H9 (cell line): ENCODE measurements at regions not wholly inside any gene's neighbourhood (a gene's known extent, or its start where the extent isn't known, plus 50 kb on each side); places are given as distances from the start of the nearest gene placed in this dataset.

ENCODE experiments used
- DNase-seq: peaks from one replicate; pipeline ENCODE4 v3.0.0-alpha.2; 2017
- H2AFZ ChIP-seq: one replicate; pipeline ENCODE4 v1.6.1; 2013; ENCODE audit warnings: mild to moderate bottlenecking, low read length, control low read depth, moderate library complexity
- H2AK5ac ChIP-seq: 2 replicates; pipeline ENCODE4 v1.6.1; 2013; ENCODE audit warnings: low read length, control low read depth, mixed read lengths; ENCODE audit not compliant: insufficient read length
- H2BK120ac ChIP-seq: one replicate; pipeline ENCODE4 v1.6.1; 2013; ENCODE audit warnings: low read depth, mild to moderate bottlenecking, low read length, control low read depth, inconsistent platforms; ENCODE audit not compliant: poor library complexity, severe bottlenecking
- H2BK12ac ChIP-seq: 2 replicates; pipeline ENCODE4 v1.6.1; 2013; ENCODE audit warnings: low read length, control low read depth, mixed read lengths, low read depth; ENCODE audit not compliant: insufficient read length
- H2BK15ac ChIP-seq: 2 replicates; pipeline ENCODE4 v1.6.1; 2013; ENCODE audit warnings: low read depth, low read length, control low read depth
- H2BK20ac ChIP-seq: one replicate; pipeline ENCODE4 v1.6.1; 2013; ENCODE audit warnings: low read depth, mild to moderate bottlenecking, low read length, control low read depth, inconsistent platforms; ENCODE audit not compliant: poor library complexity, severe bottlenecking
- H2BK5ac ChIP-seq: 2 replicates; pipeline ENCODE4 v1.6.1; 2013; ENCODE audit warnings: low read length, control low read depth, mixed read lengths; ENCODE audit not compliant: insufficient read length
- H3K14ac ChIP-seq: 2 replicates; pipeline ENCODE4 v1.6.1; 2013; ENCODE audit warnings: low read length, control low read depth; ENCODE audit not compliant: insufficient read depth
- H3K18ac ChIP-seq: 2 replicates; pipeline ENCODE4 v1.6.1; 2013; ENCODE audit warnings: low read depth, mild to moderate bottlenecking, mixed read lengths, low read length, control low read depth; ENCODE audit not compliant: insufficient read length
- H3K23ac ChIP-seq: 2 replicates; pipeline ENCODE4 v1.6.1; 2013; ENCODE audit warnings: low read length, control low read depth, mixed read lengths, low read depth; ENCODE audit not compliant: insufficient read length
- H3K23me2 ChIP-seq: 2 replicates; pipeline ENCODE4 v1.6.1; 2013; ENCODE audit warnings: low read depth, mild to moderate bottlenecking, mixed read lengths, low read length, control low read depth; ENCODE audit not compliant: insufficient read length, poor library complexity, severe bottlenecking
- H3K27ac ChIP-seq: 2 replicates; pipeline ENCODE4 v1.5.1; 2013; ENCODE audit warnings: low read length, control low read depth, mixed read lengths, low read depth; ENCODE audit not compliant: insufficient read length
- H3K27me3 ChIP-seq: 2 replicates; pipeline ENCODE4 v1.6.1; 2013; ENCODE audit warnings: low read length, control low read depth, inconsistent platforms; ENCODE audit not compliant: insufficient read depth
- H3K4ac ChIP-seq: 2 replicates; pipeline ENCODE4 v1.6.1; 2013; ENCODE audit warnings: low read depth, mild to moderate bottlenecking, control low read depth, inconsistent platforms, low read length, moderate library complexity
- H3K4me1 ChIP-seq: 2 replicates; pipeline ENCODE4 v1.6.1; 2013; ENCODE audit warnings: low read length, control low read depth, inconsistent platforms; ENCODE audit not compliant: insufficient read depth
- H3K4me2 ChIP-seq: 2 replicates; pipeline ENCODE4 v1.6.1; 2013; ENCODE audit warnings: low read length, control low read depth, mixed read lengths; ENCODE audit not compliant: insufficient read length, insufficient read depth
- H3K56ac ChIP-seq: 2 replicates; pipeline ENCODE4 v1.6.1; 2013; ENCODE audit warnings: low read depth, mild to moderate bottlenecking, mixed read lengths, low read length, control low read depth; ENCODE audit not compliant: insufficient read length
- H3K79me1 ChIP-seq: 2 replicates; pipeline ENCODE4 v1.6.1; 2013; ENCODE audit warnings: low read depth, mild to moderate bottlenecking, moderate library complexity, low read length, control low read depth, inconsistent platforms; ENCODE audit not compliant: insufficient read depth, poor library complexity, severe bottlenecking
- H3K79me2 ChIP-seq: 2 replicates; pipeline ENCODE4 v1.6.1; 2013; ENCODE audit warnings: low read length, control low read depth, inconsistent platforms; ENCODE audit not compliant: insufficient read depth
- H3K9ac ChIP-seq: 2 replicates; pipeline ENCODE4 v1.6.1; 2013; ENCODE audit warnings: low read length, control low read depth, mixed read lengths; ENCODE audit not compliant: insufficient read length; ENCODE audit errors: extremely low read depth
- H3K9me3 ChIP-seq: one replicate; pipeline ENCODE4 v1.6.1; 2013; ENCODE audit warnings: low read depth, low read length, inconsistent platforms; ENCODE audit not compliant: control insufficient read depth
- H3T11ph ChIP-seq: one replicate; pipeline ENCODE4 v1.6.1; 2013; ENCODE audit warnings: mild to moderate bottlenecking, low read length, control low read depth, inconsistent platforms
- H4K20me1 ChIP-seq: one replicate; pipeline ENCODE4 v1.6.1; 2013; ENCODE audit not compliant: control insufficient read depth, insufficient read length, insufficient read depth
- H4K5ac ChIP-seq: 2 replicates; pipeline ENCODE4 v1.6.1; 2013; ENCODE audit warnings: low read depth, mild to moderate bottlenecking, mixed read lengths, low read length, control low read depth; ENCODE audit not compliant: insufficient read length
- H4K8ac ChIP-seq: replicated peaks from 2 replicates; pipeline ENCODE4 v1.6.1; 2013; ENCODE audit warnings: low read length, control low read depth, mixed read lengths, low read depth; ENCODE audit not compliant: insufficient read length
- H4K91ac ChIP-seq: 2 replicates; pipeline ENCODE4 v1.6.1; 2013; ENCODE audit warnings: low read depth, mild to moderate bottlenecking, moderate library complexity, mixed read lengths, low read length, control low read depth; ENCODE audit not compliant: insufficient read length
- H3K27ac Mint-ChIP-seq, 3 experiments: 2 replicates in 2 of 3; 3 replicates in 1 of 3; pipeline ENCODE4 v1.8.0; 2020 to 2021; ENCODE audit warnings: mixed read lengths in 3 of 3, mild to moderate bottlenecking in 1 of 3, moderate library complexity in 1 of 3
- H3K27me3 Mint-ChIP-seq: 2 replicates; pipeline ENCODE4 v1.8.0; 2021; ENCODE audit warnings: low read depth, mild to moderate bottlenecking, moderate library complexity, mixed read lengths
- H3K36me3 Mint-ChIP-seq, 3 experiments: 2 replicates in 2 of 3; 3 replicates in 1 of 3; pipeline ENCODE4 v1.8.0; 2020 to 2021; ENCODE audit warnings: low read depth in 3 of 3, mixed read lengths in 3 of 3; ENCODE audit not compliant: insufficient read depth in 1 of 3
- H3K4me1 Mint-ChIP-seq, 2 experiments: 2 replicates each; pipeline ENCODE4 v1.8.0; 2020; ENCODE audit warnings: mixed read lengths in 2 of 2
- H3K4me3 Mint-ChIP-seq, 2 experiments: 2 replicates in 1 of 2; 3 replicates in 1 of 2; pipeline ENCODE4 v1.8.0; 2020 to 2021; ENCODE audit warnings: mild to moderate bottlenecking in 2 of 2, mixed read lengths in 2 of 2, moderate library complexity in 1 of 2
- H3K9me3 Mint-ChIP-seq, 2 experiments: 2 replicates in 1 of 2; 3 replicates in 1 of 2; pipeline ENCODE4 v1.8.0; 2020; ENCODE audit warnings: mild to moderate bottlenecking in 2 of 2, mixed read lengths in 2 of 2, moderate library complexity in 1 of 2
- WGBS: extraction: QIAGEN DNeasy Blood & Tissue Kit; methylation state at CpG from one replicate; pipeline ENCODE4 v1.1.7; 2013; ENCODE audit warnings: missing lambda C conversion rate, low lambda C conversion rate, mixed read lengths; ENCODE audit not compliant: insufficient read length; ENCODE audit errors: extremely low coverage; 5-methylcytosine and 5-hydroxymethylcytosine counted together
- TF ChIP-seq, protein P1 (sequence below): fragments of 200-600 bp; sonication (generic); conservative IDR thresholded peaks from 3 replicates; pipeline ENCODE4 v1.8.0; 2021; ENCODE audit warnings: antibody characterized with exemption, mild to moderate bottlenecking

- no peaks in the 10 kb centered on the region for H3K79me2 ChIP-seq
- H3K56ac ChIP-seq, result no peak overlapping the region
- H4K91ac ChIP-seq, result no peak overlapping the region
- no peak overlapping the region for H2BK120ac ChIP-seq
- H2AFZ ChIP-seq, result no peak overlapping the region
- no peaks in the 10 kb centered on the region; the same call in 1 of the 2 replicates for H3K4me1 ChIP-seq
- H4K5ac ChIP-seq, result no peak overlapping the region
- no peak overlapping the region for H2BK5ac ChIP-seq
- no peak overlapping the region for H3K4me3 Mint-ChIP-seq
- H3K27ac Mint-ChIP-seq, result no peak overlapping the region
- no peak overlapping the region for H3T11ph ChIP-seq
- no peak overlapping the region for H4K8ac ChIP-seq
- H3K27ac ChIP-seq, result no peak overlapping the region
- no peak overlapping the region for H3K4me2 ChIP-seq
- no peak overlapping the region for H3K4ac ChIP-seq
- H3K27me3 Mint-ChIP-seq, result peaks cover 1% of the 10 kb centered on the region; the same call in 1 of the 2 replicates
- no peak overlapping the region for H3K9ac ChIP-seq
- H3K36me3 Mint-ChIP-seq, result no peaks in the 10 kb centered on the region; a peak in 1 of 7 replicates
- H3K23me2 ChIP-seq, result no peaks in the 10 kb centered on the region
- H3K27me3 ChIP-seq, result no peaks in the 10 kb centered on the region
- WGBS, result no CpG with 5 or more reads among the region's 2 CpGs
- no peak for DNase-seq
- TF ChIP-seq, protein P1, sequence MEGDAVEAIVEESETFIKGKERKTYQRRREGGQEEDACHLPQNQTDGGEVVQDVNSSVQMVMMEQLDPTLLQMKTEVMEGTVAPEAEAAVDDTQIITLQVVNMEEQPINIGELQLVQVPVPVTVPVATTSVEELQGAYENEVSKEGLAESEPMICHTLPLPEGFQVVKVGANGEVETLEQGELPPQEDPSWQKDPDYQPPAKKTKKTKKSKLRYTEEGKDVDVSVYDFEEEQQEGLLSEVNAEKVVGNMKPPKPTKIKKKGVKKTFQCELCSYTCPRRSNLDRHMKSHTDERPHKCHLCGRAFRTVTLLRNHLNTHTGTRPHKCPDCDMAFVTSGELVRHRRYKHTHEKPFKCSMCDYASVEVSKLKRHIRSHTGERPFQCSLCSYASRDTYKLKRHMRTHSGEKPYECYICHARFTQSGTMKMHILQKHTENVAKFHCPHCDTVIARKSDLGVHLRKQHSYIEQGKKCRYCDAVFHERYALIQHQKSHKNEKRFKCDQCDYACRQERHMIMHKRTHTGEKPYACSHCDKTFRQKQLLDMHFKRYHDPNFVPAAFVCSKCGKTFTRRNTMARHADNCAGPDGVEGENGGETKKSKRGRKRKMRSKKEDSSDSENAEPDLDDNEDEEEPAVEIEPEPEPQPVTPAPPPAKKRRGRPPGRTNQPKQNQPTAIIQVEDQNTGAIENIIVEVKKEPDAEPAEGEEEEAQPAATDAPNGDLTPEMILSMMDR, result no peak
- no peak overlapping the region for H3K14ac ChIP-seq
- H2AK5ac ChIP-seq, result no peak overlapping the region
- no peaks in the 10 kb centered on the region for H3K79me1 ChIP-seq
- no peaks in the 10 kb centered on the region for H3K9me3 ChIP-seq
- peaks cover 12 to 19% of the 10 kb centered on the region in 2 experiments for H3K4me1 Mint-ChIP-seq
- H2BK20ac ChIP-seq, result no peak overlapping the region
- no peak overlapping the region for H2BK12ac ChIP-seq
- no peaks in the 10 kb centered on the region for H4K20me1 ChIP-seq
- peaks cover 4 to 5% of the 10 kb centered on the region in 2 experiments; a peak in 4 of 5 replicates for H3K9me3 Mint-ChIP-seq
- no peak overlapping the region for H3K23ac ChIP-seq
- no peak overlapping the region for H2BK15ac ChIP-seq
- H3K18ac ChIP-seq, result no peak overlapping the region
These were observed 295.5 kb downstream of the BRINP2 start for GRCh38 chr1:177466286-177466685.
